Bronchial epithelial cell (primary cell): ENCODE measurements at regions not wholly inside any gene's neighbourhood (a gene's known extent, or its start where the extent isn't known, plus 50 kb on each side); places are given as distances from the start of the nearest gene placed in this dataset.

Experiments used
- DNase-seq: peaks from one replicate; pipeline ENCODE4 v3.0.0-alpha.2; 2010; ENCODE audit warnings: low read depth
- FAIRE-seq: peaks from 2 replicates; lab custom pipeline; 2011; peaks lifted over from hg19 to GRCh38; lab: Jason Lieb, UNC
- H3K27me3 ChIP-seq: 2 replicates; pipeline ENCODE4 v1.5.1; 2011; ENCODE audit warnings: low read length; ENCODE audit not compliant: control insufficient read depth, insufficient read depth
- H3K36me3 ChIP-seq: 2 replicates; pipeline ENCODE4 v1.5.1; 2011; ENCODE audit warnings: low read length; ENCODE audit not compliant: control insufficient read depth, insufficient read depth
- H3K4me3 ChIP-seq: 2 replicates; pipeline ENCODE4 v1.5.1; 2011; ENCODE audit warnings: mild to moderate bottlenecking, low read depth, low read length, control low read depth
- CTCF ChIP-seq: IDR thresholded peaks from 2 replicates; pipeline ENCODE4 v1.5.1; 2011; ENCODE audit warnings: mild to moderate bottlenecking, moderate library complexity, low read length, control low read depth, inconsistent platforms; ENCODE audit not compliant: insufficient read depth, severe bottlenecking

- no peak for TF ChIP-seq CTCF
- Histone ChIP-seq H3K27me3 (no peaks in the 10 kb centered on the region), H3K4me3 (no peak overlapping the region), H3K36me3 (no peaks in the 10 kb centered on the region)
- FAIRE-seq (no peak), DNase-seq (peak; percentile 1)
Observed at GRCh38 chr17:53655591-53655990, 167.1 kb upstream of the KIF2B start.

- Histone ChIP-seq H3K36me3 (no peaks in the 10 kb centered on the region), H3K4me3 (no peak overlapping the region), H3K27me3 (no peaks in the 10 kb centered on the region)
- no peak for TF ChIP-seq CTCF
- DNase-seq (no peak), FAIRE-seq (no peak)
Observed at GRCh38 chr17:53649201-53649600, 173.5 kb upstream of the KIF2B start.

GRCh38 chr17:53646835-53647234, 175.9 kb upstream of the KIF2B start:
- Histone ChIP-seq H3K4me3 (no peak overlapping the region), H3K36me3 (no peaks in the 10 kb centered on the region), H3K27me3 (no peaks in the 10 kb centered on the region)
- FAIRE-seq, result no peak
- no peak for DNase-seq
- no peak for TF ChIP-seq CTCF

GRCh38 chr17:53640808-53641207, 181.9 kb upstream of the KIF2B start:
- FAIRE-seq (no peak), DNase-seq (no peak)

GRCh38 chr17:53635444-53635843, 187.3 kb upstream of the KIF2B start:
- no peak for DNase-seq
- H3K36me3 ChIP-seq, result no peaks in the 10 kb centered on the region
- no peak for FAIRE-seq
- TF ChIP-seq CTCF, result no peak
- no peaks in the 10 kb centered on the region for H3K27me3 ChIP-seq
- no peak overlapping the region for H3K4me3 ChIP-seq

More at GRCh38 chr17:53640808-53641207, 181.9 kb upstream of the KIF2B start:
- no peaks in the 10 kb centered on the region for H3K27me3 ChIP-seq
- H3K36me3 ChIP-seq, result no peaks in the 10 kb centered on the region
- no peak overlapping the region for H3K4me3 ChIP-seq
- TF ChIP-seq CTCF, result no peak

GRCh38 chr17:53633856-53634255, 188.9 kb upstream of the KIF2B start:
- Histone ChIP-seq H3K4me3 (no peak overlapping the region), H3K36me3 (no peaks in the 10 kb centered on the region), H3K27me3 (no peaks in the 10 kb centered on the region)
- no peak for TF ChIP-seq CTCF
- FAIRE-seq (no peak), DNase-seq (no peak)
